Embryonic facial prominence (tissue), 1 donor: ENCODE measurements at regions not wholly inside any gene's neighbourhood (a gene's known extent, or its start where the extent isn't known, plus 50 kb on each side); places are given as distances from the start of the nearest gene placed in this dataset.
"Not testable (repeated sequence)": the region's sequence is repeated elsewhere in the genome, so short reads cannot be mapped to it uniquely, and the experiment has no call there.

Source experiments
- DNase-seq: peaks from one replicate; pipeline ENCODE4 v3.0.0-alpha.2; 2016; ENCODE audit errors: extremely low spot score

- not testable (repeated sequence) for DNase-seq
Measured at GRCh38 chr3:30328935-30329334, 277.5 kb upstream of the TGFBR2 start.

- no peak for DNase-seq
Measured at GRCh38 chr3:30331519-30331918, 274.9 kb upstream of the TGFBR2 start.

GRCh38 chr3:30332196-30333021, 274.0 kb upstream of the TGFBR2 start:
- DNase-seq = no peak

GRCh38 chr3:30333143-30333542, 273.3 kb upstream of the TGFBR2 start:
- no peak for DNase-seq

- DNase-seq = no peak
Measured at GRCh38 chr3:30333903-30334302, 272.5 kb upstream of the TGFBR2 start.

- no peak for DNase-seq
Measured at GRCh38 chr3:30340500-30340899, 265.9 kb upstream of the TGFBR2 start.

GRCh38 chr3:30341079-30341478, 265.3 kb upstream of the TGFBR2 start:
- no peak for DNase-seq

- no peak for DNase-seq
Measured at GRCh38 chr3:30341851-30342250, 264.6 kb upstream of the TGFBR2 start.

GRCh38 chr3:30342318-30343060, 263.9 kb upstream of the TGFBR2 start:
- DNase-seq = no peak

- DNase-seq = no peak
Measured at GRCh38 chr3:30343067-30343831, 263.2 kb upstream of the TGFBR2 start.

- DNase-seq = no peak
Measured at GRCh38 chr3:30343861-30344260, 262.5 kb upstream of the TGFBR2 start.

GRCh38 chr3:30344288-30344687, 262.1 kb upstream of the TGFBR2 start:
- DNase-seq = no peak

- no peak for DNase-seq
Measured at GRCh38 chr3:30346933-30347320, 259.5 kb upstream of the TGFBR2 start.

- DNase-seq = no peak
Measured at GRCh38 chr3:30347679-30348216, 258.7 kb upstream of the TGFBR2 start.

- no peak for DNase-seq
Measured at GRCh38 chr3:30349507-30349906, 256.9 kb upstream of the TGFBR2 start.

- no peak for DNase-seq
Measured at GRCh38 chr3:30350011-30350410, 256.4 kb upstream of the TGFBR2 start.

- no peak for DNase-seq
Measured at GRCh38 chr3:30350901-30351300, 255.5 kb upstream of the TGFBR2 start.

- no peak for DNase-seq
Measured at GRCh38 chr3:30352410-30353318, 253.7 kb upstream of the TGFBR2 start.

- no peak for DNase-seq
Measured at GRCh38 chr3:30353711-30354467, 252.5 kb upstream of the TGFBR2 start.

- no peak for DNase-seq
Measured at GRCh38 chr3:30354513-30354912, 251.9 kb upstream of the TGFBR2 start.
